Ovary (tissue), 7 donors: ENCODE measurements at regions not wholly inside any gene's neighbourhood (a gene's known extent, or its start where the extent isn't known, plus 50 kb on each side); places are given as distances from the start of the nearest gene placed in this dataset.

Source experiments
- DNase-seq, 5 donors: peaks; one replicate each; pipeline ENCODE4 v3.0.0-alpha.2; 2019 to 2020
- H3K27ac ChIP-seq, 2 donors: fragments of 200-600 bp; one replicate each; pipeline versions ENCODE4 v1.5.1 to v1.8.0; 2019 to 2022
- H3K27me3 ChIP-seq: fragments of 200-600 bp; one replicate; pipeline ENCODE4 v1.8.0; 2022
- H3K36me3 ChIP-seq: fragments of 200-600 bp; sonication (generic); one replicate; pipeline ENCODE4 v1.5.1; 2019
- H3K4me1 ChIP-seq: one replicate; pipeline ENCODE4 v1.8.1; 2013; ENCODE audit warnings: mild to moderate bottlenecking, moderate library complexity; ENCODE audit not compliant: insufficient read depth
- H3K4me3 ChIP-seq: fragments of 200-600 bp; sonication (generic); one replicate; pipeline ENCODE4 v1.5.1; 2017
- H3K9me3 ChIP-seq, 2 donors: fragments of 200-600 bp in 1 of 2; sonication (generic) in 1 of 2; one replicate each; pipeline versions ENCODE4 v1.5.1 to v1.8.1; 2013 to 2019; ENCODE audit warnings: mild to moderate bottlenecking in 1 of 2, moderate library complexity in 1 of 2
- CTCF ChIP-seq, 3 donors: fragments of 450-650 bp in 2 of 3; fragments of 200-600 bp in 1 of 3; IDR thresholded peaks; one replicate each; pipeline versions ENCODE4 v1.5.1 to v1.8.0; 2016 to 2022; ENCODE audit warnings: antibody characterized with exemption in 3 of 3, mild to moderate bottlenecking in 1 of 3
- EP300 ChIP-seq: sonication (generic); formaldehyde crosslinking; IDR thresholded peaks from one replicate; pipeline ENCODE4 v1.6.1; 2017; ENCODE audit warnings: antibody characterized with exemption
- POLR2A ChIP-seq: fragments of 450-650 bp; IDR thresholded peaks from one replicate; pipeline ENCODE4 v1.6.1; 2017; ENCODE audit warnings: antibody characterized with exemption, mild to moderate bottlenecking, moderate library complexity
- WGBS, 3 donors: extraction: QIAGEN DNeasy Blood & Tissue Kit in 1 of 3; methylation state at CpG; one replicate each; pipeline versions ENCODE4 v1.1.5 to v1.1.7; 2013 to 2017; 5-methylcytosine and 5-hydroxymethylcytosine counted together
- intact Hi-C, 4 donors: fragments of 100-400 bp; cut with DNase I; formaldehyde crosslinking; loops; one replicate each; pipeline versions ENCODE4 v1.11.0 to v1.15.1; 2022 to 2023
- donor health status: DM: no; HTN: no; CAD: no; lungs with moderate emphysema.
- donor health status: DM: no; HTN: no; CAD: no.
- donor health status: Bipolar disorder and iron deficiency.
- donor health status: DM: no; HTN: no; CAD: no.
- donor health status: DM: yes; HTN: yes; CAD: no.

DNA sequence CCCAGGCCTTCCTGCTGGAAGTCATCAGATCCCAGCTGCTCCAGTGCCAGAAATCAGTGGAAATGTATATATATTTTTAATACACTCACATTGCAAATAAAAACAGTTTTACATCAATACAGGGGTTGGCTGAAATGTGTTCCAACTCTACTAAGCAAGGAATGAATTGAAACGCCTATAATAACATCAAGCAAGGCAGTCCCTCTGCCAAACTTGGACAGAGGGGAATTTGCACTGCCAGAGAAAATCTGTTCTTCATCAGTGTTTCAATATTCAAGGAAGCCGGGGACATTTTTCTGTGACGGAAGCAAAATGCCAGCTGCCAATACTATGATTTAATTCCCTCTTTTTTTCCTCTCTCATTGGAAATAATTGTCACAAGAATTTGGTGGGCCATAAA lies 335.3 kb downstream of the TNS1 start:
- H3K9me3 ChIP-seq, result no peaks in the 10 kb centered on the region
- intact Hi-C loops, result no loop called here
- peaks cover 2% of the 10 kb centered on the region for H3K4me1 ChIP-seq
- no peak for DNase-seq
- no peaks in the 10 kb centered on the region for H3K27me3 ChIP-seq
- H3K36me3 ChIP-seq, result no peaks in the 10 kb centered on the region
- TF ChIP-seq EP300, result no peak
- 15 to 37% (median 18%) methylated on average over 3 of the region's 3 CpGs for WGBS, 3 donors
- H3K27ac ChIP-seq, result no peak overlapping the region
- no peak overlapping the region for H3K4me3 ChIP-seq

GRCh38 chr2:217667035-217667434 lies 335.8 kb downstream of the TNS1 start:
- intact Hi-C loops, result no loop called here
- 91 to 95% (median 93%) methylated on average over 2 of the region's 2 CpGs for WGBS, 3 donors

GRCh38 chr2:217666338-217666737 lies 336.5 kb downstream of the TNS1 start:
- Histone ChIP-seq H3K4me3 (no peak overlapping the region), H3K36me3 (no peaks in the 10 kb centered on the region), H3K9me3 (no peaks in the 10 kb centered on the region), H3K27ac (no peak overlapping the region), H3K27me3 (no peaks in the 10 kb centered on the region), H3K4me1 (peaks cover 2% of the 10 kb centered on the region)
- intact Hi-C loops, result no loop called here
- 72 to 91% (median 84%) methylated on average over 2 of the region's 2 CpGs for WGBS, 3 donors
- no peak for DNase-seq
- TF ChIP-seq POLR2A, result no peak
- TF ChIP-seq EP300, result no peak
- no peak for TF ChIP-seq CTCF (IDR thresholded peaks at IDR 0.05)

More at GRCh38 chr2:217667035-217667434, 335.8 kb downstream of the TNS1 start:
- Histone ChIP-seq H3K27me3 (no peaks in the 10 kb centered on the region), H3K4me3 (no peak overlapping the region), H3K27ac (no peak overlapping the region), H3K36me3 (no peaks in the 10 kb centered on the region), H3K9me3 (no peaks in the 10 kb centered on the region), H3K4me1 (peaks cover 2% of the 10 kb centered on the region)
- TF ChIP-seq POLR2A, result no peak
- TF ChIP-seq CTCF (IDR thresholded peaks at IDR 0.05), result no peak
- TF ChIP-seq EP300, result no peak
- DNase-seq, result no peak

DNA sequence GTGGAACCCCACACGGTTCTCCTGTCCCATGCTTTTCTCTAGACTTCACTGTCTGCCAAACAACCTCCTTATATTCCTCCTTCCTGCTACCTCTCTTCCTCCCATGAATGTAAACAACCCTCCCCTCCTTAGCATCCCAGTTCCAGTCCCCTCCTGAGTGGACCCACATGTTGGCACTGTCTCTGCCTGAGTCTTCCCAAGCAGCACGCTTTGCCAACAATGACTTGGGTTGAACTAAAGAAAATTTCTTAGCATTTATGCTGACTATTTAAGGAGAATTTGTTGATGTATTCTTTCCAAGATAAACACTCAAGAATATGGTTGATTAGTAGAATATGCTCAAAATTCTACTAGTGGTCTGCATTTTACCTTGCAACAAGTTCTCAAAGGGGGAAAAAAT lies 338.0 kb downstream of the TNS1 start:
- H3K9me3 ChIP-seq, result no peaks in the 10 kb centered on the region
- intact Hi-C loops, result no loop called here
- no peaks in the 10 kb centered on the region for H3K36me3 ChIP-seq
- no peaks in the 10 kb centered on the region for H3K27me3 ChIP-seq
- H3K27ac ChIP-seq, result no peak overlapping the region
- H3K4me1 ChIP-seq, result peaks cover 2% of the 10 kb centered on the region
- no peak overlapping the region for H3K4me3 ChIP-seq
- 18 to 33% (median 30%) methylated on average over 2 of the region's 2 CpGs for WGBS, 3 donors
- DNase-seq, result no peak
- TF ChIP-seq CTCF (IDR thresholded peaks at IDR 0.05) (no peak), POLR2A (no peak), EP300 (no peak)

- Histone ChIP-seq H3K27ac (no peak overlapping the region), H3K4me1 (peaks cover 2% of the 10 kb centered on the region), H3K36me3 (no peaks in the 10 kb centered on the region), H3K27me3 (no peaks in the 10 kb centered on the region), H3K4me3 (no peak overlapping the region), H3K9me3 (no peaks in the 10 kb centered on the region)
- DNase-seq, result no peak
- TF ChIP-seq POLR2A (no peak), CTCF (IDR thresholded peaks at IDR 0.05) (no peak)
- intact Hi-C loops, result no loop called here
- 91 to 96% (median 93%) methylated on average over 3 of the region's 3 CpGs for WGBS, 3 donors
Measured at GRCh38 chr2:217662984-217663602, 339.7 kb downstream of the TNS1 start.
